ENCODE measurements at regions not wholly inside any gene's neighbourhood (a gene's known extent, or its start where the extent isn't known, plus 50 kb on each side); places are given as distances from the start of the nearest gene placed in this dataset.
A peak's percentile ranks its signal among the peaks of the same experiment; 100 is the strongest.

- TF ChIP-seq EZH2 (IDR thresholded peaks at IDR 0.05; ENCODE audit: insufficient read depth, poor library complexity, severe bottlenecking) (no peak), EZH2phosphoT487 (IDR thresholded peaks at IDR 0.05; ENCODE audit: insufficient read depth, low read depth) (no peak)
- Histone ChIP-seq H2AFZ (no peak overlapping the region), H3F3A (ENCODE audit: insufficient read depth) (no peaks in the 10 kb centered on the region), H3K4me1 (ENCODE audit: insufficient read depth) (no peaks in the 10 kb centered on the region), H3K9me2 (ENCODE audit: insufficient read depth) (no peaks in the 10 kb centered on the region), H3K9me3 (ENCODE audit: low read depth) (no peaks in the 10 kb centered on the region), H3K27me3 (replicated peaks; ENCODE audit: insufficient read depth) (no peaks in the 10 kb centered on the region; the same call in 1 of the 2 replicates), H3K27ac (no peak overlapping the region), H4K20me1 (ENCODE audit: insufficient read depth) (no peaks in the 10 kb centered on the region), H3K4me3 (no peak overlapping the region), H3K79me2 (ENCODE audit: insufficient read depth) (no peaks in the 10 kb centered on the region), H3K36me3 (ENCODE audit: low read depth) (no peaks in the 10 kb centered on the region), H3K9ac (no peak overlapping the region), H3K4me2 (ENCODE audit: unreplicated experiment) (no peak overlapping the region)
- no peak for DNase-seq
- in situ Hi-C loops (cut with MboI), result no loop called here
- WGBS, 2 experiments (ENCODE audit: low coverage in 1 of 2, low lambda C conversion rate in 2 of 2, missing lambda C conversion rate in 2 of 2), result 87 to 92% methylated on average over 3 of the region's 3 CpGs
Measured at GRCh38 chr21:35893156-35893555, 167.2 kb downstream of the SETD4 start.

- DNase-seq, result no peak
- no peak overlapping the region for H3K27ac ChIP-seq
- no peak overlapping the region for H3K4me2 ChIP-seq (ENCODE audit: unreplicated experiment)
- no peaks in the 10 kb centered on the region for H3K79me2 ChIP-seq (ENCODE audit: insufficient read depth)
- H2AFZ ChIP-seq, result no peak overlapping the region
- no peaks in the 10 kb centered on the region for H4K20me1 ChIP-seq (ENCODE audit: insufficient read depth)
- H3K9me3 ChIP-seq (ENCODE audit: low read depth), result no peaks in the 10 kb centered on the region
- H3K27me3 ChIP-seq (replicated peaks; ENCODE audit: insufficient read depth), result 0 out of 2 replicates have a peak, but pooled peaks cover 7% of the 10 kb centered on the region
- H3K9ac ChIP-seq, result no peak overlapping the region
- no peak overlapping the region for H3K4me3 ChIP-seq
- H3K4me1 ChIP-seq (ENCODE audit: insufficient read depth), result 0 out of 2 replicates have a peak, but pooled peaks cover 3% of the 10 kb centered on the region
- no peaks in the 10 kb centered on the region for H3K9me2 ChIP-seq (ENCODE audit: insufficient read depth)
- H3F3A ChIP-seq (ENCODE audit: insufficient read depth), result no peaks in the 10 kb centered on the region
- TF ChIP-seq EZH2 (IDR thresholded peaks at IDR 0.05; ENCODE audit: insufficient read depth, poor library complexity, severe bottlenecking) (no peak), EZH2phosphoT487 (IDR thresholded peaks at IDR 0.05; ENCODE audit: insufficient read depth, low read depth) (no peak)
- in situ Hi-C loops (cut with MboI), result no loop called here
- no peaks in the 10 kb centered on the region for H3K36me3 ChIP-seq (ENCODE audit: low read depth)
- 95 to 99% methylated on average over 35 to 40 of the region's 40 CpGs for WGBS, 2 experiments (ENCODE audit: low coverage in 1 of 2, low lambda C conversion rate in 2 of 2, missing lambda C conversion rate in 2 of 2)
Measured at GRCh38 chr21:35886887-35887286, 173.4 kb downstream of the SETD4 start.

DNA sequence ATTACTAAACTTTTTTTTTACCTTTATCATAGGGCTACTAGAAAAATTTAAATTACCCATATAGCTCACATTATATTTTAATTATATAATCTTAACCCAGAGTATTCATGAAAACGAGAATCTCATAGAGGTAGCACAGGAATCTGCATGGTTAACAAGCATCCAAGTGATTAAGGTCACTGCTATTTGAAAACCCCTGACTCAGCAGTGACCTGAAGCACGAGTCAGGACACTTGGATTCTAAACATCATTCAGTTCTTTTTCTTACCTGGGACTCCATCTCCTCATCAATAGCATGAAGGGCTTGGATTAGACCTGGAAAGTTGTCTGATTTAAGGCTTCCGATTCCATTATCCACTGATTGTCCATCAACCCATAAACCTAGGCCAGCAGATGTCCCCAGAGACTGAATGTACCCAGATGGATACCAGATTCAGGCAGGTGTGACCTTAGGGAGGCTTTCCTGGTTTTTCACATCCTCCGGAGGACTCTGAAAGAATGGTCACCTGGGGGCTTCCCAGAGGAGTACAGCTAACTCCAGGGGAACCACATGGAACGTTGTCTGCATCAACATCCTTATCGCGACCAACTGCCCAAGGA lies 174.3 kb downstream of the SETD4 start:
- in situ Hi-C loops (cut with MboI), result no loop called here
- WGBS, 2 experiments (ENCODE audit: low coverage in 1 of 2, low lambda C conversion rate in 2 of 2, missing lambda C conversion rate in 2 of 2), result 75 to 82% methylated on average over 7 of the region's 7 CpGs

DNA sequence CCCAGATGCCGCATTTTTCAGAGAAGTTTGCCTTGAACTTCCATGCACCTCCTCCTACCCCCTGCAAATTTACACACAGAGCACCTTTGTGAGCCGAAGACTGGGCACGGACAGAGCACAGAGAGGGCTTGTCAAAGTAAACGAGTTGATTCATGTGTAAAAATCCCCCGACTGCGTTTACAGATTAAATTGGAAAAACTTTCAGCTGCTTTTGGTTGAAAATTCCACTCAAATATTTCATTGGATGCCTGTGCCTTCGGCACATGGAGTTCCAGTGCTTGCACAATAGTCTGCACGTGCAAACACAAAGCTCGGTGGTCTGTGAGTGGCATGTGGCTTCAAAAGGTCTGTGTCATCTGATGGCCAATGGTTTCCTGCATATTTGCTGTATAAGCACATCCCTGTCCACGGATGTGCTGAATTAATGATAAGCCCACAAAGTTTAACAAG lies 177.5 kb downstream of the SETD4 start:
- no peak overlapping the region for H3K4me2 ChIP-seq (ENCODE audit: unreplicated experiment)
- no peak overlapping the region for H2AFZ ChIP-seq

More for the DNA sequence above, 174.3 kb downstream of the SETD4 start:
- H3K4me1 ChIP-seq (ENCODE audit: insufficient read depth), result 0 out of 2 replicates have a peak, but pooled peaks cover 3% of the 10 kb centered on the region
- no peak overlapping the region for H3K27ac ChIP-seq
- no peaks in the 10 kb centered on the region for H3F3A ChIP-seq (ENCODE audit: insufficient read depth)
- no peaks in the 10 kb centered on the region for H3K36me3 ChIP-seq (ENCODE audit: low read depth)
- H3K9me3 ChIP-seq (ENCODE audit: low read depth), result no peaks in the 10 kb centered on the region
- H3K9me2 ChIP-seq (ENCODE audit: insufficient read depth), result no peaks in the 10 kb centered on the region
- TF ChIP-seq EZH2 (IDR thresholded peaks at IDR 0.05; ENCODE audit: insufficient read depth, poor library complexity, severe bottlenecking) (no peak), EZH2phosphoT487 (IDR thresholded peaks at IDR 0.05; ENCODE audit: insufficient read depth, low read depth) (no peak)
- H4K20me1 ChIP-seq (ENCODE audit: insufficient read depth), result no peaks in the 10 kb centered on the region
- no peak overlapping the region for H3K9ac ChIP-seq
- no peaks in the 10 kb centered on the region for H3K79me2 ChIP-seq (ENCODE audit: insufficient read depth)
- no peak overlapping the region for H2AFZ ChIP-seq
- H3K4me2 ChIP-seq (ENCODE audit: unreplicated experiment), result no peak overlapping the region
- H3K4me3 ChIP-seq, result no peak overlapping the region
- 0 out of 2 replicates have a peak, but pooled peaks cover 8% of the 10 kb centered on the region for H3K27me3 ChIP-seq (replicated peaks; ENCODE audit: insufficient read depth)
- no peak for DNase-seq

More for the DNA sequence above, 177.5 kb downstream of the SETD4 start:
- in situ Hi-C loops (cut with MboI), result no loop called here
- Histone ChIP-seq H3K9me2 (ENCODE audit: insufficient read depth) (no peaks in the 10 kb centered on the region), H3K9me3 (ENCODE audit: low read depth) (no peaks in the 10 kb centered on the region), H3K9ac (no peak overlapping the region), H3K36me3 (ENCODE audit: low read depth) (no peaks in the 10 kb centered on the region), H3K4me3 (no peak overlapping the region), H3K4me1 (ENCODE audit: insufficient read depth) (0 out of 2 replicates have a peak, but pooled peaks cover 3% of the 10 kb centered on the region), H3K79me2 (ENCODE audit: insufficient read depth) (no peaks in the 10 kb centered on the region), H3K27ac (no peak overlapping the region), H3F3A (ENCODE audit: insufficient read depth) (no peaks in the 10 kb centered on the region), H4K20me1 (ENCODE audit: insufficient read depth) (no peaks in the 10 kb centered on the region), H3K27me3 (replicated peaks; ENCODE audit: insufficient read depth) (peaks cover 8% of the 10 kb centered on the region; the same call in 1 of the 2 replicates)
- TF ChIP-seq EZH2 (IDR thresholded peaks at IDR 0.05; ENCODE audit: insufficient read depth, poor library complexity, severe bottlenecking) (no peak), EZH2phosphoT487 (IDR thresholded peaks at IDR 0.05; ENCODE audit: insufficient read depth, low read depth) (no peak)
- peak; percentile 20 for DNase-seq
- WGBS, 2 experiments (ENCODE audit: low coverage in 1 of 2, low lambda C conversion rate in 2 of 2, missing lambda C conversion rate in 2 of 2), result 14 to 16% methylated on average over 10 of the region's 10 CpGs
